ENCODE measurements at regions not wholly inside any gene's neighbourhood (a gene's known extent, or its start where the extent isn't known, plus 50 kb on each side); places are given as distances from the start of the nearest gene placed in this dataset.

- Histone ChIP-seq H3K36me3 (ENCODE audit: control insufficient read depth, insufficient read depth, low read length) (no peaks in the 10 kb centered on the region), H3K4me1 (ENCODE audit: control insufficient read depth, extremely low read depth, insufficient read depth, low read length) (no peaks in the 10 kb centered on the region), H2AFZ (ENCODE audit: low read length) (no peak overlapping the region), H3K9me3 (ENCODE audit: control insufficient read depth, insufficient read depth, low read depth, low read length) (no peaks in the 10 kb centered on the region), H3K9ac (ENCODE audit: insufficient read depth, low read length) (no peak overlapping the region), H4K20me1 (ENCODE audit: control insufficient read depth, extremely low read depth, insufficient read depth, low read length) (no peaks in the 10 kb centered on the region), H3K79me2 (ENCODE audit: control insufficient read depth, insufficient read depth, low read length) (no peaks in the 10 kb centered on the region), H3K27me3 (ENCODE audit: control insufficient read depth, insufficient read depth, low read length) (no peaks in the 10 kb centered on the region), H3K4me3 (replicated peaks in 1 of 4; ENCODE audit: control extremely low read depth in 1 of 4, insufficient read depth in 1 of 4, low read depth in 3 of 4, low read length in 4 of 4) (no peak overlapping the region), H3K4me2 (ENCODE audit: extremely low read depth, insufficient read depth, low read length) (no peak overlapping the region), H3K27ac (ENCODE audit: insufficient read depth, low read length) (no peak overlapping the region)
- DNase-seq (ENCODE audit: low read depth in 2 of 2): no peak
- TF ChIP-seq EZH2 (IDR thresholded peaks at IDR 0.05; ENCODE audit: low read length, missing control alignments) (no peak), CTCF (conservative IDR thresholded peaks at IDR 0.05 in 1 of 2, IDR thresholded peaks at IDR 0.05 in 1 of 2; ENCODE audit: low read depth in 1 of 2, low read length in 2 of 2) (no peak)
Observed at GRCh38 chrX:80354966-80355465, 65.2 kb upstream of the TENT5D start.
